GM06990 (cell line): ENCODE measurements at regions not wholly inside any gene's neighbourhood (a gene's known extent, or its start where the extent isn't known, plus 50 kb on each side); places are given as distances from the start of the nearest gene placed in this dataset.

Experiments used
- DNase-seq: peaks from one replicate; pipeline ENCODE4 v3.0.0-alpha.2; 2011; ENCODE audit not compliant: insufficient read length; ENCODE audit errors: extremely low read depth
- H3K27me3 ChIP-seq: replicated peaks from 2 replicates; pipeline ENCODE4 v1.6.0; 2011; ENCODE audit warnings: low read length; ENCODE audit not compliant: control insufficient read depth, insufficient read depth
- H3K36me3 ChIP-seq: 2 replicates; pipeline ENCODE4 v1.5.1; 2011; ENCODE audit warnings: low read length; ENCODE audit not compliant: control insufficient read depth, insufficient read depth
- H3K4me3 ChIP-seq: replicated peaks from 2 replicates; pipeline ENCODE4 v1.5.1; 2011; ENCODE audit warnings: low read depth, mild to moderate bottlenecking, control low read depth, low read length
- CTCF ChIP-seq: IDR thresholded peaks from 2 replicates; pipeline ENCODE4 v1.5.1; 2011; ENCODE audit warnings: low read length, control low read depth, mild to moderate bottlenecking, inconsistent platforms; ENCODE audit not compliant: insufficient read depth, poor library complexity, severe bottlenecking

GRCh38 chr4:26028793-26029567, 115.0 kb downstream of the SMIM20 start:
- no peaks in the 10 kb centered on the region for H3K27me3 ChIP-seq
- no peak overlapping the region; the same call in 1 of the 2 replicates for H3K4me3 ChIP-seq
- no peaks in the 10 kb centered on the region for H3K36me3 ChIP-seq
- TF ChIP-seq CTCF: peak; percentile 97
- peak; percentile 72 for DNase-seq

- TF ChIP-seq CTCF: no peak
- DNase-seq: no peak
- Histone ChIP-seq H3K27me3 (no peaks in the 10 kb centered on the region), H3K4me3 (no peak overlapping the region), H3K36me3 (no peaks in the 10 kb centered on the region)
Observed at GRCh38 chr4:26029568-26030131, 115.6 kb downstream of the SMIM20 start.

- no peak for DNase-seq
- Histone ChIP-seq H3K4me3 (no peak overlapping the region), H3K36me3 (no peaks in the 10 kb centered on the region), H3K27me3 (no peaks in the 10 kb centered on the region)
- no peak for TF ChIP-seq CTCF
Observed at GRCh38 chr4:26030260-26030667, 116.2 kb downstream of the SMIM20 start.

- no peak for DNase-seq
- no peaks in the 10 kb centered on the region for H3K36me3 ChIP-seq
- H3K27me3 ChIP-seq: no peaks in the 10 kb centered on the region
- no peak overlapping the region for H3K4me3 ChIP-seq
- TF ChIP-seq CTCF: no peak
Observed at GRCh38 chr4:26030780-26031179, 116.8 kb downstream of the SMIM20 start.

- no peak for TF ChIP-seq CTCF
- H3K27me3 ChIP-seq: no peaks in the 10 kb centered on the region
- no peak for DNase-seq
Observed at GRCh38 chr4:26031704-26032103, 117.7 kb downstream of the SMIM20 start.

GRCh38 chr4:26032142-26032541, 118.1 kb downstream of the SMIM20 start:
- Histone ChIP-seq H3K4me3 (no peak overlapping the region), H3K36me3 (no peaks in the 10 kb centered on the region), H3K27me3 (no peaks in the 10 kb centered on the region)
- DNase-seq: no peak
- no peak for TF ChIP-seq CTCF

More at GRCh38 chr4:26031704-26032103, 117.7 kb downstream of the SMIM20 start:
- no peak overlapping the region for H3K4me3 ChIP-seq
- no peaks in the 10 kb centered on the region for H3K36me3 ChIP-seq
